ENCODE measurements at regions not wholly inside any gene's neighbourhood (a gene's known extent, or its start where the extent isn't known, plus 50 kb on each side); places are given as distances from the start of the nearest gene placed in this dataset.
A peak's percentile ranks its signal among the peaks of the same experiment; 100 is the strongest.

- TF ChIP-seq ZHX1 (CRISPR knock-in tag; IDR thresholded peaks at IDR 0.05; ENCODE audit: low read depth) = no peak
- TF ChIP-seq ZNF782 (CRISPR knock-in tag; IDR thresholded peaks at IDR 0.05; ENCODE audit: borderline replicate concordance) = no peak
- TF ChIP-seq CTCF (CRISPR knock-in tag; IDR thresholded peaks at IDR 0.05) = no peak
- TF ChIP-seq FOXA3 (CRISPR knock-in tag; IDR thresholded peaks at IDR 0.05) = peak; percentile 20; the same call in 1 of the 2 replicates
- no peak for TF ChIP-seq PAF1 (CRISPR knock-in tag; IDR thresholded peaks at IDR 0.05)
- no peak for TF ChIP-seq HCFC1 (IDR thresholded peaks at IDR 0.05; ENCODE audit: low read depth, low read length)
- no peak for TF ChIP-seq DRAP1 (CRISPR knock-in tag; IDR thresholded peaks at IDR 0.05)
- no peak for TF ChIP-seq TAF1 (CRISPR knock-in tag; IDR thresholded peaks at IDR 0.05)
- TF ChIP-seq ZNF646 (CRISPR knock-in tag; IDR thresholded peaks at IDR 0.05) = peak; percentile 92; the same call in 1 of the 2 replicates
- no peak for TF ChIP-seq EZH2 (conservative IDR thresholded peaks at IDR 0.05; ENCODE audit: low read depth, low read length)
- no peak for TF ChIP-seq SKIL (CRISPR knock-in tag; IDR thresholded peaks at IDR 0.05; ENCODE audit: borderline replicate concordance)
- TF ChIP-seq REST (IDR thresholded peaks at IDR 0.05; ENCODE audit: borderline replicate concordance in 1 of 2, low read depth in 1 of 2, low read length in 2 of 2) = no peak
Measured at GRCh38 chr1:234722904-234723720, 113.1 kb upstream of the IRF2BP2 start.
